MG63 (cell line): ENCODE measurements at regions not wholly inside any gene's neighbourhood (a gene's known extent, or its start where the extent isn't known, plus 50 kb on each side); places are given as distances from the start of the nearest gene placed in this dataset.
A peak's percentile ranks its signal among the peaks of the same experiment; 100 is the strongest.
"Not testable (repeated sequence)": the region's sequence is repeated elsewhere in the genome, so short reads cannot be mapped to it uniquely, and the experiment has no call there.

Experiments used
- DNase-seq: peaks from one replicate; pipeline ENCODE4 v3.0.0-alpha.2; 2020
- H3K27me3 ChIP-seq: fragments of 250-450 bp; sonication (Bioruptor Pico); 2 replicates; pipeline ENCODE4 v1.5.1; 2020; ENCODE audit warnings: mild to moderate bottlenecking, moderate library complexity
- H3K36me3 ChIP-seq: fragments of 250-450 bp; sonication (Bioruptor Pico); 2 replicates; pipeline ENCODE4 v1.5.1; 2020; ENCODE audit warnings: mild to moderate bottlenecking, moderate library complexity
- H3K4me3 ChIP-seq: fragments of 250-450 bp; sonication (Bioruptor Pico); 2 replicates; pipeline ENCODE4 v1.5.1; 2020; ENCODE audit warnings: mild to moderate bottlenecking, moderate library complexity
- H3K9me3 ChIP-seq: fragments of 250-450 bp; sonication (Bioruptor Pico); 2 replicates; pipeline ENCODE4 v1.5.1; 2020; ENCODE audit warnings: mild to moderate bottlenecking, moderate library complexity

DNA sequence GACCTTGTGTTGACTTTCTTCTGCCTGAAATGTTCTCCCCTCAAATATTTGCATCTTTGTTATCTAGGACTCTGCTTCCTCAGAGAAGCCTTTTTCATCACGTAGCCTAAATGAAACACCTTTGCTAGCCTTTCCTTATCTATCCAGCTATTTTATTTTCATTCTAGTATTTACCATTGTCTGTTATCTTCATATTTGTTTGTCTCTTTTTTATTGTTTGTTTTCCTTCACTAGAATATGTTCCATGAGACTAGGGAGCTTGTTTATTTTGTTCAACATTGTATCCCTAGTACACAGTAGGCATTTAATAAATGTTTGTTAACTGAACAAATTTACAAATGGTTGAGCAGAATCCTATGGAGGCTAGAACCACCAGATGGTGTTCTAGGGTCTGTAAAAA lies 178.0 kb downstream of the NPR3 start:
- H3K27me3 ChIP-seq, result no peaks in the 10 kb centered on the region
- H3K36me3 ChIP-seq, result no peaks in the 10 kb centered on the region
- DNase-seq, result no peak
- H3K4me3 ChIP-seq, result no peak overlapping the region
- peaks cover 4% of the 10 kb centered on the region for H3K9me3 ChIP-seq

- H3K9me3 ChIP-seq, result peaks cover 7% of the 10 kb centered on the region; the same call in 1 of the 2 replicates
- no peak overlapping the region for H3K4me3 ChIP-seq
- H3K27me3 ChIP-seq, result no peaks in the 10 kb centered on the region
- no peak for DNase-seq
- H3K36me3 ChIP-seq, result no peaks in the 10 kb centered on the region
These were observed 192.5 kb downstream of the NPR3 start for GRCh38 chr5:32903613-32904012.

DNA sequence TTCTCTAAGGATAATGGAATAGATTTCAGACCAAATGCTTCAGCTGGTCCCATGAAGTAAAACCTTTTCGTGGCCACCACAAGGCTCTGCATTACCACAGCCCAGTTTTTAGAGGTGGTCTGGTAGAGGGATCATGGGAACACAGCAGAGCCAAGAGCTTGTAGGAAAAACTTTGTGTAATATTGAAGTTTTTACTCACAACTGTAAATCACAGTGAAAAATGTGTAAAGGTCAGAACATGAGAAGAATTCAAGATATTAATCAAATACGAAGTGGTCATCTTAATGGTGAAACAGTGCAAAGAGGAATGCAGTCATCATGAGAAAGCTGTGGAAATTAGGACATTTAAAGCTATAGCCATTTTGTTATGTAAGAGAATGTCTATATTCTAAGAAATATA lies 197.5 kb downstream of the NPR3 start:
- Histone ChIP-seq H3K9me3 (peaks cover 3% of the 10 kb centered on the region; the same call in 1 of the 2 replicates), H3K27me3 (no peaks in the 10 kb centered on the region), H3K4me3 (no peak overlapping the region), H3K36me3 (no peaks in the 10 kb centered on the region)
- no peak for DNase-seq

DNA sequence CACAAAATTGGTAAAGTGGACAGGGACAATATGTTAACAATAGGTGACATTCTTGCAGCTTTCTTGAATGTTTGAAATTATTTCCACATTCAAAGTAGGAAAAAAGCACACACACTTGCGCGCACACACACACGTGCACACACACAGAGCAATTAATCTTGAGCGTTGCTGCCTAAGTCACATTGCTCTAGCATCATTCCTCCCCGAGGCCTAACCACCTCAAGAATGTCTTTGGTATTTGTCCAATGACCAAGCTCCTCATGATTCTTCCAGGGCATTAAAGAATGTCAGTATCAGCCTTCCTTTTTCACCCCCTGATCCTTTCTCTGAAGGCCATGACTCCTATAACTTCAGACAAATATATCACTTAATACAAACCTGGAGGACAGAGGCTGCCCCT lies 198.1 kb downstream of the NPR3 start:
- Histone ChIP-seq H3K27me3 (no peaks in the 10 kb centered on the region), H3K9me3 (peaks cover 3% of the 10 kb centered on the region; the same call in 1 of the 2 replicates), H3K4me3 (no peak overlapping the region), H3K36me3 (no peaks in the 10 kb centered on the region)
- DNase-seq, result no peak

GRCh38 chr5:32916648-32917047 lies 205.5 kb downstream of the NPR3 start:
- Histone ChIP-seq H3K4me3 (no peak overlapping the region), H3K36me3 (no peaks in the 10 kb centered on the region), H3K27me3 (no peaks in the 10 kb centered on the region), H3K9me3 (no peaks in the 10 kb centered on the region)
- DNase-seq, result peak; percentile 9

GRCh38 chr5:32928761-32929160 lies 217.6 kb downstream of the NPR3 start:
- no peak for DNase-seq
- Histone ChIP-seq H3K4me3 (no peak overlapping the region), H3K9me3 (no peaks in the 10 kb centered on the region), H3K36me3 (no peaks in the 10 kb centered on the region), H3K27me3 (no peaks in the 10 kb centered on the region)

DNA sequence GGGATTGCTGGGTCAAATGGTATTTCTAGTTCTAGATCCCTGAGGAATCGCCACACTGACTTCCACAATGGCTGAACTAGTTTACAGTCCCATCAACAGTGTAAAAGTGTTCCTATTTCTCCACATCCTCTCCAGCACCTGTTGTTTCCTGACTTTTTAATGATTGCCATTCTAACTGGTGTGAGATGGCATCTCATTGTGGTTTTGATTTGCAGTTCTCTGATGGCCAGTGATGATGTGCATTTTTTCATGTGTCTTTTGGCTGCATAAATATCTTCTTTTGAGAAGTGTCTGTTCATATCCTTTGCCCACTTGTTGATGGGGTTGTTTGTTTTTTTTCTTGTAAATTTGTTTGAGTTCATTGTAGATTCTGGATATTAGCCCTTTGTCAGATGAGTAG lies 220.3 kb downstream of the NPR3 start:
- H3K4me3 ChIP-seq, H3K9me3 ChIP-seq, H3K36me3 ChIP-seq, H3K27me3 ChIP-seq, DNase-seq: not testable (repeated sequence)

DNA sequence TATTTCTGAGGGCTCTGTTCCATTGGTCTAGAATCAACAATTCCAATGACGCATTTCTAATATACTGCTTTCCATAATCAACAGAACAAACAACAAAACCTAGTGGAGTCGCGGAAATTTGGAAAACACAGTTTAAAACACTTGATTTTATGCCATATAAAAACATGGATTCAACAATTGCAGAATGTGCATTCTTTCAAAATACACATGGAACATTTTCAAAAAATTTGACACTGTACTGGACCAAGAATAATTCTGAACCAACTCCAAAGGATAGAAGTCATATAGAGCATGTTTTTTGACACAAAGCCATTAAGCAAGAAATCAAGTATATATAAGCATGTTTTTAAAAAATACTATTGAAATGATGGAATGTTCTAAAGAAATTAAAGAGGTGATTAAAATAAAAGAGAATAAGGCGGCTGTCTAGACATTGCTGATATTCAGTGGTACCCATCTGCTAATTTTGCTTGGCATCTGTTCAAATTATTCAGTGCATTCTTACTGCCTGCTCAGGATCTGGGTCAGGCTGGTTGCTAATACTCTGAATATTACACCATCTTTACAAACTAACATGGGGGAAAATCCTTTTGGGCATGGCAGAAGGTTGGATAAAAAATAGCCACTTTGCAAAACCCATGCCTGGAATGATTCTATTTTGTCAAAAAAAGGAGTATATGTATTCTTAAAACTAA lies 221.3 kb downstream of the NPR3 start:
- no peak overlapping the region for H3K4me3 ChIP-seq
- no peak for DNase-seq
- H3K9me3 ChIP-seq, result 0 out of 2 replicates have a peak, but pooled peaks cover 2% of the 10 kb centered on the region
- H3K36me3 ChIP-seq, result no peaks in the 10 kb centered on the region
- H3K27me3 ChIP-seq, result no peaks in the 10 kb centered on the region

- DNase-seq, result no peak
- Histone ChIP-seq H3K27me3 (no peaks in the 10 kb centered on the region), H3K9me3 (peaks cover 2% of the 10 kb centered on the region; the same call in 1 of the 2 replicates), H3K36me3 (no peaks in the 10 kb centered on the region), H3K4me3 (no peak overlapping the region)
These were observed 222.6 kb downstream of the NPR3 start for GRCh38 chr5:32933692-32934091.

- peak; percentile 17 for DNase-seq
- Histone ChIP-seq H3K4me3 (no peak overlapping the region), H3K36me3 (no peaks in the 10 kb centered on the region), H3K9me3 (peaks cover 2% of the 10 kb centered on the region; the same call in 1 of the 2 replicates), H3K27me3 (no peaks in the 10 kb centered on the region)
These were observed 223.4 kb downstream of the NPR3 start for GRCh38 chr5:32934529-32934928.

- H3K4me3 ChIP-seq, result no peak overlapping the region
- DNase-seq, result no peak
- H3K9me3 ChIP-seq, result peaks cover 2% of the 10 kb centered on the region; the same call in 1 of the 2 replicates
- H3K27me3 ChIP-seq, result no peaks in the 10 kb centered on the region
- no peaks in the 10 kb centered on the region for H3K36me3 ChIP-seq
These were observed 224.2 kb downstream of the NPR3 start for GRCh38 chr5:32935283-32935682.

DNA sequence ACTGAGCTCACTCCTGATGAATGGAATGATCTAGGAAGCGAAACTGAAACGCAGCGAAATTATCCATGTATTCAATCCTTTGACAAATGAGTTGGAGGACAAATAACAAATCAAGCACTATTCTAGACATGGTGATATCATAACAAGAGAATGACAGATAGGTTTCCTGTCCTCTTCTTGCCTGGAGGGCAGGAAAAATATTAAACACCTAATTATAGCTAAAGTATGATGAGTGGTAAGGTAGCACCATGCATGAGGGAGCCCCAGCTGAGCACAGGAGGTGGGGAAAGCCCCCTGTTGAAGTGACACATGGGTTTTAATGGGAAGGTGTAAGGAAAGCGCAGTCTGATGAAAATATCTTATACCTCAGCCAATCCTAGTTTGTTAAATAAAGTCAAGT lies 225.2 kb downstream of the NPR3 start:
- DNase-seq, result no peak
- no peak overlapping the region for H3K4me3 ChIP-seq
- no peaks in the 10 kb centered on the region for H3K36me3 ChIP-seq
- no peaks in the 10 kb centered on the region for H3K27me3 ChIP-seq
- peaks cover 2% of the 10 kb centered on the region; the same call in 1 of the 2 replicates for H3K9me3 ChIP-seq

DNA sequence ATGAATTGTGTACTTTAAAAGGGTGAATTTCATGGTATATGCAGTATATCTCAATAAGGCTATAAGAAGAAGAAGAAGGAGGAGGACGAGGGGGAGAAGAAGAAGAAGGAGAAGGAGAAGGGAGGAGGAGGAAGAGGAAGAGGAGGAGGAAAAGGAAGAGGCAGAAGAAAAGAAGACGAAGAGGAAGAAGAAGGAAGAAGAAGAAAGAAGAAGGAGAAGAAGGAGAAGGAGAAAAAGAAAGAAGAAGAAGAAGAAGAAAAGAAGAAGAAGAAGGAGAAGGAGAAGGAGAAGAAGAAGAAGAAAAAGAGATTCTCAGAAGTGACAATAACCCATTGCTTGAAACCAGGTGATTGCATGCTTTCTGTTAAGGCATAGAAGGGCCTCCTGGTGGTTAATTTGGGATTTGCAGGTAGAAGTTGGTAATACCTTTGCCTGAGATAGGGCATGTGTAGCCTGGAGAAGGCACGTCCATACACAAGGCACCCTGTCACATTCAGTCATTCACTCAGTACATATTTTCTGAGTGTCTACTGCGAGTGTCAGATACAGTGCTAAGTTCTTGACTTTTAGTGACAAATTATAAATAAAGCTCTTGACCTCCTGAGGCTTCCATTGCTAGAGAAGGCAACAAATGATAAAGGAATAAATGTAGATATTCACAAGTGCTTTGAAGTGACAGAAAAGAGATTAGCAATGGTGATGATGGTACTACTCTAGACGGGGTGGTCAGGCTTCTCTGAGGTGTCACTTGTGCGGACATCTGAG lies 231.3 kb downstream of the NPR3 start:
- H3K27me3 ChIP-seq, result no peaks in the 10 kb centered on the region
- H3K4me3 ChIP-seq, result no peak overlapping the region
- no peaks in the 10 kb centered on the region; the same call in 1 of the 2 replicates for H3K9me3 ChIP-seq
- H3K36me3 ChIP-seq, result no peaks in the 10 kb centered on the region
- DNase-seq, result no peak

GRCh38 chr5:32949286-32949970 lies 238.3 kb downstream of the NPR3 start:
- H3K9me3 ChIP-seq, result no peaks in the 10 kb centered on the region
- no peaks in the 10 kb centered on the region for H3K36me3 ChIP-seq
- no peak for DNase-seq
- no peak overlapping the region for H3K4me3 ChIP-seq
- H3K27me3 ChIP-seq, result no peaks in the 10 kb centered on the region

DNA sequence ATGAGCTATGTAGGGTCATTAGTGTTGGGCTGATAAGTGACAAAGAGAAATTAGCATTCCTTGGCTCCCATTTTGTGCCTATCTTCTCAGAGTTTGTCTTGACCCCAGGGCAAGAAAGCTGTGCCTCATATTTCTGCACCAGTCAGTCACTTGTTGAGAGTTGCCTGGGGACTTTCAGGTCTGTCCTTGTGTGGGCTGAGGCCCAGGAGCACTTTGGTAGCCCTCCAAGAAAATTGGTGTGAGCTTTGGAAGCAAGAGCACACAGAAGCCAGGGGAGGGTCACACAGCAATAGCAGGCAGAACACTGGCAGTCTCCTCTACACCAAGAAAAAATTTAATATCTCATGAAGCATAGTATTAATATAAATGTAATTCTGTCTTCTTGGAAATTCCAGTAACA lies 239.9 kb downstream of the NPR3 start:
- no peak overlapping the region for H3K4me3 ChIP-seq
- no peak for DNase-seq
- H3K27me3 ChIP-seq, result no peaks in the 10 kb centered on the region
- H3K36me3 ChIP-seq, result no peaks in the 10 kb centered on the region
- H3K9me3 ChIP-seq, result no peaks in the 10 kb centered on the region

GRCh38 chr5:32951878-32952277 lies 240.8 kb downstream of the NPR3 start:
- Histone ChIP-seq H3K9me3 (no peaks in the 10 kb centered on the region; the same call in 1 of the 2 replicates), H3K4me3 (no peak overlapping the region), H3K27me3 (no peaks in the 10 kb centered on the region), H3K36me3 (no peaks in the 10 kb centered on the region)
- no peak for DNase-seq

GRCh38 chr5:32952421-32952820 lies 241.3 kb downstream of the NPR3 start:
- not testable (repeated sequence) for DNase-seq, H3K9me3 ChIP-seq, H3K4me3 ChIP-seq, H3K36me3 ChIP-seq, H3K27me3 ChIP-seq
